Erythroblast (primary cell): ENCODE measurements at regions not wholly inside any gene's neighbourhood (a gene's known extent, or its start where the extent isn't known, plus 50 kb on each side); places are given as distances from the start of the nearest gene placed in this dataset.

Experiments used
- GATA1 ChIP-seq: IDR thresholded peaks from 2 replicates; pipeline ENCODE4 v1.6.1; 2011; ENCODE audit warnings: low read depth, mild to moderate bottlenecking, control low read depth, low read length, moderate library complexity
- POLR2A ChIP-seq: IDR thresholded peaks from 2 replicates; pipeline ENCODE4 v1.6.1; 2011; ENCODE audit warnings: mild to moderate bottlenecking, low read length

DNA sequence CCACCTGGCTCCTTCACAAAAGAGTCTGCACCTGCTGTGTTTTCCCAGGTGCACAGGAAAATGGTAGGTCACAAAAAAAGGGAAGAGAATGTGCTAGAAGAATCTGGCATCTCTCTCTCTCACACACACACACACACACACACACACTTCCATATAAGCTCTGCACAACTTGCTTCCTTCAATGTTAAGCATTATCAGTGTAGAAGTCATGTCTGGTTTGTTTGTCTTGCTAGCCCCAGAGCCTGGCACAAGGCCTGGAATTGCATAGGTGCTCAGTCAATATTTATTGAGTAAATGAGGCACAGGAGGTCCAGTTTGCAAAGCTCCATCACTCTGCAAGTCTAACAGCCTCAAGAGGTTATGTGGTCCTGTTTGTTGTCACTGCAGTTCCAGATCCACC lies 867.3 kb upstream of the AUTS2 start:
- TF ChIP-seq POLR2A (no peak), GATA1 (no peak)
